ENCODE measurements at regions not wholly inside any gene's neighbourhood (a gene's known extent, or its start where the extent isn't known, plus 50 kb on each side); places are given as distances from the start of the nearest gene placed in this dataset.

DNA sequence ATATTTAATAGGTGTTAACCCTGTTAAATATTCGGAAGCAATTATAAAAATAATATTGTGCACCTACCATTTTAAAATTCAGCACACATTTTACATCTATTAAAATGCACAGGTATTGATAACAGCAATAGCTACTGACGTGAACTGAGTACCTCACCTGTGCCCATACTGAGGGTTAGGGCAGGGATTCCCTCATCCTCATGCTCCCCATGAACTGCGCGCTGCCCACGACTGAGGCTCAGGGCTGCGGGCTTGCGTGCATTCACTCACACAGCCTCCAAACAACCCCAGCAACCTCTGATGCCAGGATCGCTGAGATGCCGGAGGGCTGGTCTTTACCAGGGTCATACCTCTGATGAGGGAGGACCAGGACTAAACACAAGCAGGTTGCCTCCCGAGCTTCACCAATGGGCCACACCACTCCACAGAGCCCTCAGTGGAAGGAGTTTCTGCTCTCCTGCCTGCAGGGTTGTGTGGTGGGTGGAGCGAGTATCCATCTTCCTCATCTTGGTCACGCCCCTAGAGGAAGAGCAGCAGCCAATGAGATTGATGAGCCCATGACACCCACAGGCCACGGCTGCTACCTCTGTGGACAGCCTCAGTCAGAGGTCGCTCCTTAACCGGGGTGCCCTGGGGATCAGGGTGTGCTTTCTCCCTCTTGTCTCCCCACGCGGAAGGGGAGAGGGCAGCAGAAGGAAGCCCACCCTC lies 478.3 kb downstream of the TNS3 start:
- DNase-seq = no peak

GRCh38 chr7:47102331-47102841 lies 479.5 kb downstream of the TNS3 start:
- Histone ChIP-seq H3K4me1 (no peaks in the 10 kb centered on the region), H3K9me3 (no peaks in the 10 kb centered on the region), H3K36me3 (replicated peaks in 1 of 2; ENCODE audit: insufficient read depth in 1 of 2, low read depth in 2 of 2) (no peaks in the 10 kb centered on the region), H3K27ac (no peak overlapping the region), H3K4me3 (no peak overlapping the region), H3K27me3 (no peaks in the 10 kb centered on the region)
- peak in 1 of 4 donors; percentile 43 for DNase-seq
- TF ChIP-seq POLR2A (IDR thresholded peaks at IDR 0.05) = no peak
- intact Hi-C loops (cut with DNase I) = no loop called here
- ATAC-seq = no peak
- 54 to 68% methylated on average over 3 of the region's 3 CpGs for WGBS, 2 donors

More for the DNA sequence above, 478.3 kb downstream of the TNS3 start:
- no peak for TF ChIP-seq POLR2A (IDR thresholded peaks at IDR 0.05)
- TF ChIP-seq, protein P1, sequence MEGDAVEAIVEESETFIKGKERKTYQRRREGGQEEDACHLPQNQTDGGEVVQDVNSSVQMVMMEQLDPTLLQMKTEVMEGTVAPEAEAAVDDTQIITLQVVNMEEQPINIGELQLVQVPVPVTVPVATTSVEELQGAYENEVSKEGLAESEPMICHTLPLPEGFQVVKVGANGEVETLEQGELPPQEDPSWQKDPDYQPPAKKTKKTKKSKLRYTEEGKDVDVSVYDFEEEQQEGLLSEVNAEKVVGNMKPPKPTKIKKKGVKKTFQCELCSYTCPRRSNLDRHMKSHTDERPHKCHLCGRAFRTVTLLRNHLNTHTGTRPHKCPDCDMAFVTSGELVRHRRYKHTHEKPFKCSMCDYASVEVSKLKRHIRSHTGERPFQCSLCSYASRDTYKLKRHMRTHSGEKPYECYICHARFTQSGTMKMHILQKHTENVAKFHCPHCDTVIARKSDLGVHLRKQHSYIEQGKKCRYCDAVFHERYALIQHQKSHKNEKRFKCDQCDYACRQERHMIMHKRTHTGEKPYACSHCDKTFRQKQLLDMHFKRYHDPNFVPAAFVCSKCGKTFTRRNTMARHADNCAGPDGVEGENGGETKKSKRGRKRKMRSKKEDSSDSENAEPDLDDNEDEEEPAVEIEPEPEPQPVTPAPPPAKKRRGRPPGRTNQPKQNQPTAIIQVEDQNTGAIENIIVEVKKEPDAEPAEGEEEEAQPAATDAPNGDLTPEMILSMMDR (IDR thresholded peaks at IDR 0.05) = no peak
- no peak for ATAC-seq
- Histone ChIP-seq H3K36me3 (replicated peaks in 1 of 2; ENCODE audit: insufficient read depth in 1 of 2, low read depth in 2 of 2) (no peaks in the 10 kb centered on the region), H3K4me3 (no peak overlapping the region), H3K27ac (no peak overlapping the region), H3K27me3 (no peaks in the 10 kb centered on the region), H3K4me1 (no peaks in the 10 kb centered on the region), H3K9me3 (no peaks in the 10 kb centered on the region)
- intact Hi-C loops (cut with DNase I) = no loop called here
- 87 to 89% methylated on average over 11 to 16 of the region's 17 CpGs for WGBS, 2 donors

DNA sequence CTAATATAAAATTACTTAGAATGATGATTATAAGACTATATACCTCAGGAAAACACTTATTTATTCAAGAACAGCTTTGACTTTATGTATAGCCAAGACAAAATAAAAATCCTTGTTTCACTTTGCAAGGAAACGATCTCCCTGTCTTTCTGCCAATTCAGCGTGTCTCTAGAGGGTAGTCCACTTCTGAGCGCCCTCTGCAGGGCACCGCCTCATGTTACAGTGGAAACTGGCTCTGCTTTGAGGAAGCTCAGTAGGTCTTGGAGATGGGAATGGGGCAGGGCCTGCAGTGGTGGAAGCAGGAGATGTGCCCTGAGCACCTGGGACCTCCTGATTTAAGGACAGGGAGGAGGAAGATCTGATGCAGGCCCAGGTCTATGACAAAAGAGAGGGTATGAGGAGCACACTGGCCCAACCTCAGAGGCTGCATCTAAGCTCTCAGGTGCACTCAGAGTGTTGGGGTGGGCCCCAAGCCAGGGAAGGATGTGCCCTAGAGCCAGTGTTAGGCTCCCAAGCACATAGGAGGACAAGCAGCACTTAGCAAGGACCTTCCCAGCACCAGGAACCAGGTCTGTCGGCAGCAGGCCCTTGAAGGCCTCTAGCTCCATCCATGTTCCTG lies 481.0 kb downstream of the TNS3 start:
- Histone ChIP-seq H3K27me3 (no peaks in the 10 kb centered on the region), H3K9me3 (no peaks in the 10 kb centered on the region), H3K4me3 (no peak overlapping the region), H3K27ac (no peak overlapping the region), H3K36me3 (replicated peaks in 1 of 2; ENCODE audit: insufficient read depth in 1 of 2, low read depth in 2 of 2) (no peaks in the 10 kb centered on the region), H3K4me1 (no peaks in the 10 kb centered on the region)
- TF ChIP-seq, protein P1 (IDR thresholded peaks at IDR 0.05) = peak; percentile 21 to 62 (median 49)
- no peak for TF ChIP-seq POLR2A (IDR thresholded peaks at IDR 0.05)
- ATAC-seq (peak; percentile 80), DNase-seq (peak; percentile 68 to 86 (median 78))
- intact Hi-C loops (cut with DNase I) = no loop called here
- WGBS, 2 donors = 32 to 38% methylated on average over 5 of the region's 5 CpGs

DNA sequence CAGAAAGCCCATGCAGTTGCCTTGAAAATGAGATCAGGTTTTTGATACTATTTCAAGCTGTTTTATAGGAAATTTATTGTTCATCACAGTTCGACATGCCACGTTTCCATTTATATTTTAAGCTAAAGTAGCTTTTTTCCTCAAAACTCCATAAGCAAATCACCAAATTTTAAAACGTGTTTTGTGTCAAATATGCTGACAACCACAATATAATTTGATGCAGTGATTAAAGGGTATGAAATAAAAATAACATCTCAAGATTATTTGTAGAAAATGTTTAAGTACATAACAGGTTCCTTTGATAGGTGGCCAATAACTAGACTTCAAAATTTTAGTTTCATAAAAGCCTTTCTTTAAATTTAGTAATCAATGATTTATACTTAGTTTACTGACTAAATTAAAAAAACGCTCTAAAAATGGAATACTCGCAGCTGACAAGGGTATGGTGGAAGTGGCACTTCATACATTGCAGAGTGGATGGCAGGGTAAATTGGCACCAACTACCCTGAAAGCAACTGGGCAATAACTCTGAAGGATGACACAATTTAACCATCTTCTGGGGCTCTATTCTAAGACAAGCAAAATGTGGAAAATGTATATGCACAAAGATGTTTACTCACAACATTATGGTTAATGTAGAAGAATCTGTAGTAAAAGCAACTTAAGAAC lies 481.6 kb downstream of the TNS3 start:
- 70 to 76% methylated on average over 5 of the region's 5 CpGs for WGBS, 2 donors
- TF ChIP-seq, protein P1 (IDR thresholded peaks at IDR 0.05) = no peak
- TF ChIP-seq POLR2A (IDR thresholded peaks at IDR 0.05) = no peak
- Histone ChIP-seq H3K36me3 (replicated peaks in 1 of 2; ENCODE audit: insufficient read depth in 1 of 2, low read depth in 2 of 2) (no peaks in the 10 kb centered on the region), H3K27ac (no peak overlapping the region), H3K9me3 (no peaks in the 10 kb centered on the region), H3K4me1 (no peaks in the 10 kb centered on the region), H3K4me3 (no peak overlapping the region), H3K27me3 (no peaks in the 10 kb centered on the region)
- ATAC-seq (no peak), DNase-seq (no peak)
- intact Hi-C loops (cut with DNase I) = no loop called here

- no peak overlapping the region for H3K27ac ChIP-seq
- no peaks in the 10 kb centered on the region for H3K4me1 ChIP-seq
- intact Hi-C loops (cut with DNase I) = no loop called here
- no peak for ATAC-seq
- H3K4me3 ChIP-seq = no peak overlapping the region
- no peaks in the 10 kb centered on the region for H3K36me3 ChIP-seq (replicated peaks in 1 of 2; ENCODE audit: insufficient read depth in 1 of 2, low read depth in 2 of 2)
- no peaks in the 10 kb centered on the region for H3K9me3 ChIP-seq
- WGBS, 2 donors = 82 to 94% methylated on average over 2 of the region's 2 CpGs
- DNase-seq = no peak
- no peaks in the 10 kb centered on the region for H3K27me3 ChIP-seq
- no peak for TF ChIP-seq POLR2A (IDR thresholded peaks at IDR 0.05)
- TF ChIP-seq, protein P1 (IDR thresholded peaks at IDR 0.05) = no peak
Observed at GRCh38 chr7:47097431-47097830, 484.5 kb downstream of the TNS3 start.
